SK-N-SH (cell line): ENCODE measurements at regions not wholly inside any gene's neighbourhood (a gene's known extent, or its start where the extent isn't known, plus 50 kb on each side); places are given as distances from the start of the nearest gene placed in this dataset.

Experiments used
- CTCF ChIA-PET: fragments of 300-600, 350-600 bp; formaldehyde crosslinking; extraction: SDS; loops from one replicate; lab custom pipeline; 2021; lab: Yijun Ruan, JAX
- POLR2A ChIA-PET: fragments of 350-600 bp; sonication (Branson Sonifier 250); formaldehyde crosslinking; extraction: SDS; loops from one replicate; lab custom pipeline; 2020; ENCODE audit warnings: antibody characterized with exemption, inconsistent platforms; lab: Yijun Ruan, JAX
- DNase-seq: peaks from one replicate; pipeline ENCODE4 v3.0.0; 2012
- H2AFZ ChIP-seq: fragments of 200-600 bp; sonication (generic); 2 replicates; pipeline ENCODE4 v1.8.1; 2016; ENCODE audit warnings: antibody characterized with exemption, mild to moderate bottlenecking, low read depth
- H3F3A ChIP-seq: fragments of 200-600 bp; sonication (generic); replicated peaks from 2 replicates; pipeline ENCODE3; 2016; ENCODE audit warnings: antibody characterized with exemption, mild to moderate bottlenecking; ENCODE audit not compliant: insufficient read depth
- H3K27ac ChIP-seq, 2 experiments: fragments of 200-500 bp in 1 of 2; fragments of 200-600 bp in 1 of 2; sonication (Bioruptor generic) in 1 of 2; sonication (generic), shearing (Covaris generic) in 1 of 2; 2 replicates each; pipeline versions ENCODE4 v1.5.1 to v1.6.1; 2014 to 2016; ENCODE audit warnings: low read depth in 2 of 2, inconsistent platforms in 1 of 2, low read length in 1 of 2, mild to moderate bottlenecking in 1 of 2, mixed read lengths in 1 of 2
- H3K27me3 ChIP-seq: fragments of 200-600 bp; sonication (generic), shearing (Covaris generic); 2 replicates; pipeline ENCODE4 v1.6.1; 2016; ENCODE audit warnings: mixed run types; ENCODE audit not compliant: insufficient read depth
- H3K36me3 ChIP-seq, 2 experiments: fragments of 200-500 bp in 1 of 2; fragments of 200-600 bp in 1 of 2; sonication (Bioruptor generic) in 1 of 2; sonication (generic) in 1 of 2; replicated peaks in 1 of 2; 2 replicates each; pipeline versions ENCODE3 to v1.5.1; 2014 to 2016; ENCODE audit warnings: low read length in 1 of 2, mild to moderate bottlenecking in 1 of 2; ENCODE audit not compliant: insufficient read depth in 2 of 2, control insufficient read depth in 1 of 2
- H3K4me1 ChIP-seq, 2 experiments: fragments of 200-500 bp in 1 of 2; fragments of 200-600 bp in 1 of 2; sonication (Bioruptor generic) in 1 of 2; sonication (generic), shearing (Covaris generic) in 1 of 2; 2 replicates each; pipeline versions ENCODE4 v1.5.1 to v1.6.1; 2014 to 2016; ENCODE audit warnings: low read depth in 1 of 2, low read length in 1 of 2, mixed run types in 1 of 2; ENCODE audit not compliant: insufficient read depth in 2 of 2, control insufficient read depth in 1 of 2
- H3K4me2 ChIP-seq: fragments of 200-600 bp; sonication (generic), shearing (Covaris generic); 2 replicates; pipeline ENCODE4 v1.6.1; 2017; ENCODE audit warnings: mixed run types
- H3K4me3 ChIP-seq, 2 experiments: fragments of 200-500 bp in 1 of 2; fragments of 200-600 bp in 1 of 2; sonication (Bioruptor generic) in 1 of 2; sonication (generic), shearing (Covaris generic) in 1 of 2; 2 replicates each; pipeline versions ENCODE4 v1.5.1 to v1.8.1; 2014 to 2016; ENCODE audit warnings: low read depth in 2 of 2, inconsistent platforms in 1 of 2, low read length in 1 of 2, mild to moderate bottlenecking in 1 of 2, mixed read lengths in 1 of 2, moderate library complexity in 1 of 2
- H3K79me2 ChIP-seq: fragments of 200-600 bp; sonication (generic); 2 replicates; pipeline ENCODE4 v1.8.1; 2017; ENCODE audit warnings: mild to moderate bottlenecking; ENCODE audit not compliant: insufficient read depth
- H3K9ac ChIP-seq: fragments of 200-600 bp; sonication (generic); 2 replicates; pipeline ENCODE4 v1.6.1; 2017; ENCODE audit warnings: mixed run types
- H3K9me2 ChIP-seq: fragments of 200-600 bp; sonication (generic); 2 replicates; pipeline ENCODE4 v1.6.1; 2017; ENCODE audit warnings: mixed run types
- H3K9me3 ChIP-seq: fragments of 200-600 bp; sonication (generic); 2 replicates; pipeline ENCODE4 v1.6.1; 2017; ENCODE audit warnings: mixed run types, mild to moderate bottlenecking, moderate library complexity
- H4K20me1 ChIP-seq: fragments of 200-600 bp; sonication (generic); 2 replicates; pipeline ENCODE4 v1.6.1; 2017; ENCODE audit warnings: mild to moderate bottlenecking, mixed run types; ENCODE audit not compliant: insufficient read depth
- ELF1 ChIP-seq: IDR thresholded peaks from 2 replicates; pipeline ENCODE4 v1.4.0; 2012
- EP300 ChIP-seq, 2 experiments: IDR thresholded peaks; 2 replicates each; pipeline versions ENCODE4 v1.4.0 to v1.6.1; 2012; ENCODE audit warnings: borderline replicate concordance in 1 of 2, low read depth in 1 of 2, low read length in 1 of 2
- EZH2phosphoT487 ChIP-seq: fragments of 200-600 bp; sonication (generic); IDR thresholded peaks from 2 replicates; pipeline ENCODE4 v1.6.1; 2017; ENCODE audit warnings: low read depth, mixed run types, mild to moderate bottlenecking, antibody characterized with exemption, moderate library complexity, borderline replicate concordance
- FOSL2 ChIP-seq: IDR thresholded peaks from 2 replicates; pipeline ENCODE4 v1.4.0; 2012; ENCODE audit warnings: low read depth, mild to moderate bottlenecking, moderate library complexity, borderline replicate concordance
- FOXM1 ChIP-seq: IDR thresholded peaks from 2 replicates; pipeline ENCODE4 v1.4.0; 2012; ENCODE audit warnings: low read depth, mild to moderate bottlenecking
- GABPA ChIP-seq: IDR thresholded peaks from 2 replicates; pipeline ENCODE4 v1.4.0; 2012; ENCODE audit warnings: low read depth, mild to moderate bottlenecking
- GATA2 ChIP-seq: sonication (generic); formaldehyde crosslinking; IDR thresholded peaks from 2 replicates; pipeline ENCODE4 v1.5.0; 2020; ENCODE audit warnings: mild to moderate bottlenecking, missing genetic modification reagents
- JUND ChIP-seq: IDR thresholded peaks from 2 replicates; pipeline ENCODE4 v1.4.0; 2012
- MEF2A ChIP-seq: IDR thresholded peaks from 2 replicates; pipeline ENCODE4 v1.4.0; 2012; ENCODE audit warnings: low read depth, borderline replicate concordance
- MXI1 ChIP-seq: IDR thresholded peaks from 2 replicates; pipeline ENCODE4 v1.6.1; 2012; ENCODE audit warnings: mild to moderate bottlenecking, low read depth, low read length, improper control_type of control experiment
- NRF1 ChIP-seq: IDR thresholded peaks from 2 replicates; pipeline ENCODE4 v1.6.1; 2012; ENCODE audit warnings: low read depth, mild to moderate bottlenecking, low read length
- POLR2AphosphoS5 ChIP-seq: IDR thresholded peaks from 2 replicates; pipeline ENCODE4 v1.6.1; 2012; ENCODE audit warnings: low read depth, low read length
- RCOR1 ChIP-seq: fragments of 150-350 bp; IDR thresholded peaks from 2 replicates; pipeline ENCODE4 v1.6.1; 2017; ENCODE audit warnings: antibody characterized with exemption, low read length
- RFX5 ChIP-seq: IDR thresholded peaks from 2 replicates; pipeline ENCODE4 v1.6.1; 2012; ENCODE audit warnings: mild to moderate bottlenecking, improper control_type of control experiment, low read length
- RXRA ChIP-seq: IDR thresholded peaks from 2 replicates; pipeline ENCODE4 v1.4.0; 2012; ENCODE audit warnings: low read depth, mild to moderate bottlenecking, borderline replicate concordance
- SIN3A ChIP-seq: IDR thresholded peaks from 2 replicates; pipeline ENCODE4 v1.6.1; 2012; ENCODE audit warnings: low read depth, mild to moderate bottlenecking, low read length, moderate library complexity, borderline replicate concordance
- SMC3 ChIP-seq: IDR thresholded peaks from 2 replicates; pipeline ENCODE4 v1.6.1; 2012; ENCODE audit warnings: low read depth, low read length, improper control_type of control experiment
- TAF1 ChIP-seq: IDR thresholded peaks from 2 replicates; pipeline ENCODE4 v1.6.1; 2012; ENCODE audit warnings: low read depth, mild to moderate bottlenecking, low read length, moderate library complexity, borderline replicate concordance
- TCF12 ChIP-seq: IDR thresholded peaks from 2 replicates; pipeline ENCODE4 v1.4.0; 2012
- YY1 ChIP-seq: IDR thresholded peaks from 2 replicates; pipeline ENCODE4 v1.4.0; 2012; ENCODE audit warnings: low read depth, mild to moderate bottlenecking
- WGBS: methylation state at CpG from one replicate; pipeline ENCODE4 v1.1.6; 2017; ENCODE audit warnings: low lambda C conversion rate; 5-methylcytosine and 5-hydroxymethylcytosine counted together
- TF ChIP-seq, protein P1 (sequence below): IDR thresholded peaks from 2 replicates; pipeline ENCODE4 v1.6.1; 2012; ENCODE audit warnings: mild to moderate bottlenecking, low read depth, low read length, moderate library complexity
- TF ChIP-seq, protein P2 (sequence below): fragments of 150-350 bp; IDR thresholded peaks from 2 replicates; pipeline ENCODE4 v1.6.1; 2017; ENCODE audit warnings: antibody characterized with exemption, low read length, low read depth, borderline replicate concordance
- TF ChIP-seq, protein P3 (sequence below): IDR thresholded peaks from 2 replicates; pipeline ENCODE4; 2012
- TF ChIP-seq, protein P4 (sequence below): IDR thresholded peaks from 2 replicates; pipeline ENCODE4 v1.4.0; 2012; ENCODE audit warnings: low read depth
- TF ChIP-seq, protein P5 (sequence below): fragments of 150-350 bp; IDR thresholded peaks from 2 replicates; pipeline ENCODE4 v1.6.1; 2016; ENCODE audit warnings: mild to moderate bottlenecking, low read depth, low read length
- TF ChIP-seq, protein P6 (sequence below): IDR thresholded peaks from 2 replicates; pipeline ENCODE4 v1.4.0; 2012; ENCODE audit warnings: low read depth, borderline replicate concordance

DNA sequence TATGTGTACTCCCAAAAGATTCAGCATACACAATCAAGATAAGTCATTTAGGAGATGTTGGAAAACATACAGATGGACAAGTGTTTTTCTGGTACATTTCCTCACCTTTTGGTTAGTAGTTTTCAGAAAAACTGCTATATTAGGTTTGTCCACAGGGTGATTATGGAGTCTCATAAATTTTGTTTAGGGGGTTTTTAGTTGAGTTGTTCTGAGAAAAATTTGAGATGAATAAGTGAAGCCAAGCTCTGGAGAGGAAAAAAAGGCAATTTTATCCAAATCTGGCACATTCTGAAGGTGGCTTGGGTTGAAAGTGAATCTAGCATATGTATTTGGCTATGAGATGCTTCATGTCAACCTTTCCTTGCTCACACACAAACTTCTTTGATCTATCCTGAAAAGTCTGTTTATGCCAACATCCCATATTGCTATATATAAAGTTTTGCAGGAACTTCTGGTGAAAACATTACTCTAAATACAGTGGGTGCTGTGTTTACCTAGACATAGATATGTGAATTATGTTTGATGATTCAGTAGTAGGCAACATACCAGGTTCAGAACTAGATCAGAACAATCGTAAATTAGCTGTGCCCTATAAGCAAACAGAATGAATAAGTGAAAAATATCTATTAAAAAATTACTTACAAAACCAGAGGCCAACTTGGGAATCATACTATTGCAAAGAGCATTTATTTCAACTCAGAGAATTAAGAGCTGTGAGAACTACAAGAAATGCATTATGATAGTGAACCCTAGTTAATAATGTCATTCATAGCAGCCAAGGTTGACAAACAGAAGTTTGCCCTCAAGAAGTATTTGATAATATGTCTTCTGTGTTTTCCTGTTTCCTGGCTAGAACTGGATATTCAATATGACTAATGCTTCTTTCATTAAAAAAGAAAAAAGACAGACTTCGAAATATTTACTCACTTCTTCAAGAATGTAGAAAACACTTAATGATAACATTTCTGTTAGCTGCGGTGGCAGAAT, 552.0 kb downstream of the IRS1 start:
- H3K4me1 ChIP-seq, result 0 out of 4 replicates have a peak, but pooled peaks cover 0 to 3% of the 10 kb centered on the region in 2 experiments
- H3K9ac ChIP-seq, result no peak overlapping the region
- CTCF ChIA-PET, result interaction anchor here (0.6 to 1.0 kb wide), 3 partner anchors 55 to 1148 kb away, joined by 3 read pairs; no protein-coding TSS in a partner anchor
- no peaks in the 10 kb centered on the region for H3K9me2 ChIP-seq
- no peaks in the 10 kb centered on the region for H3K79me2 ChIP-seq
- H3K4me3 ChIP-seq, result no peak overlapping the region
- no peaks in the 10 kb centered on the region for H3F3A ChIP-seq
- POLR2A ChIA-PET, result no interaction called here
- DNase-seq, result no peak
- 15% methylated on average over 3 of the region's 3 CpGs for WGBS
- peaks cover 0 to 5% of the 10 kb centered on the region in 2 experiments for H3K36me3 ChIP-seq
- H3K27ac ChIP-seq, result peak overlapping the region in 1 of 2 experiments; percentile 7; a peak in 2 of 4 replicates
- no peaks in the 10 kb centered on the region for H4K20me1 ChIP-seq
- H3K4me2 ChIP-seq, result no peak overlapping the region
- peak overlapping the region; percentile 7; the same call in 1 of the 2 replicates for H2AFZ ChIP-seq
- H3K27me3 ChIP-seq, result no peaks in the 10 kb centered on the region
- peaks cover 15% of the 10 kb centered on the region; the same call in 1 of the 2 replicates for H3K9me3 ChIP-seq
- no peak for TF ChIP-seq MEF2A
- TF ChIP-seq, protein P1, sequence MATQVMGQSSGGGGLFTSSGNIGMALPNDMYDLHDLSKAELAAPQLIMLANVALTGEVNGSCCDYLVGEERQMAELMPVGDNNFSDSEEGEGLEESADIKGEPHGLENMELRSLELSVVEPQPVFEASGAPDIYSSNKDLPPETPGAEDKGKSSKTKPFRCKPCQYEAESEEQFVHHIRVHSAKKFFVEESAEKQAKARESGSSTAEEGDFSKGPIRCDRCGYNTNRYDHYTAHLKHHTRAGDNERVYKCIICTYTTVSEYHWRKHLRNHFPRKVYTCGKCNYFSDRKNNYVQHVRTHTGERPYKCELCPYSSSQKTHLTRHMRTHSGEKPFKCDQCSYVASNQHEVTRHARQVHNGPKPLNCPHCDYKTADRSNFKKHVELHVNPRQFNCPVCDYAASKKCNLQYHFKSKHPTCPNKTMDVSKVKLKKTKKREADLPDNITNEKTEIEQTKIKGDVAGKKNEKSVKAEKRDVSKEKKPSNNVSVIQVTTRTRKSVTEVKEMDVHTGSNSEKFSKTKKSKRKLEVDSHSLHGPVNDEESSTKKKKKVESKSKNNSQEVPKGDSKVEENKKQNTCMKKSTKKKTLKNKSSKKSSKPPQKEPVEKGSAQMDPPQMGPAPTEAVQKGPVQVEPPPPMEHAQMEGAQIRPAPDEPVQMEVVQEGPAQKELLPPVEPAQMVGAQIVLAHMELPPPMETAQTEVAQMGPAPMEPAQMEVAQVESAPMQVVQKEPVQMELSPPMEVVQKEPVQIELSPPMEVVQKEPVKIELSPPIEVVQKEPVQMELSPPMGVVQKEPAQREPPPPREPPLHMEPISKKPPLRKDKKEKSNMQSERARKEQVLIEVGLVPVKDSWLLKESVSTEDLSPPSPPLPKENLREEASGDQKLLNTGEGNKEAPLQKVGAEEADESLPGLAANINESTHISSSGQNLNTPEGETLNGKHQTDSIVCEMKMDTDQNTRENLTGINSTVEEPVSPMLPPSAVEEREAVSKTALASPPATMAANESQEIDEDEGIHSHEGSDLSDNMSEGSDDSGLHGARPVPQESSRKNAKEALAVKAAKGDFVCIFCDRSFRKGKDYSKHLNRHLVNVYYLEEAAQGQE, result no peak
- TF ChIP-seq, protein P2, sequence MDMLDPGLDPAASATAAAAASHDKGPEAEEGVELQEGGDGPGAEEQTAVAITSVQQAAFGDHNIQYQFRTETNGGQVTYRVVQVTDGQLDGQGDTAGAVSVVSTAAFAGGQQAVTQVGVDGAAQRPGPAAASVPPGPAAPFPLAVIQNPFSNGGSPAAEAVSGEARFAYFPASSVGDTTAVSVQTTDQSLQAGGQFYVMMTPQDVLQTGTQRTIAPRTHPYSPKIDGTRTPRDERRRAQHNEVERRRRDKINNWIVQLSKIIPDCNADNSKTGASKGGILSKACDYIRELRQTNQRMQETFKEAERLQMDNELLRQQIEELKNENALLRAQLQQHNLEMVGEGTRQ, result no peak
- TF ChIP-seq RXRA, result no peak
- TF ChIP-seq JUND, result no peak
- no peak for TF ChIP-seq EZH2phosphoT487
- peak in 1 of 2 experiments; percentile 56; a peak in 1 of 4 replicates for TF ChIP-seq EP300 (IDR thresholded peaks at IDR 0.05; ENCODE audit: borderline replicate concordance in 1 of 2, low read depth in 1 of 2, low read length in 1 of 2)
- no peak for TF ChIP-seq ELF1
- no peak for TF ChIP-seq FOXM1
- TF ChIP-seq, protein P3, sequence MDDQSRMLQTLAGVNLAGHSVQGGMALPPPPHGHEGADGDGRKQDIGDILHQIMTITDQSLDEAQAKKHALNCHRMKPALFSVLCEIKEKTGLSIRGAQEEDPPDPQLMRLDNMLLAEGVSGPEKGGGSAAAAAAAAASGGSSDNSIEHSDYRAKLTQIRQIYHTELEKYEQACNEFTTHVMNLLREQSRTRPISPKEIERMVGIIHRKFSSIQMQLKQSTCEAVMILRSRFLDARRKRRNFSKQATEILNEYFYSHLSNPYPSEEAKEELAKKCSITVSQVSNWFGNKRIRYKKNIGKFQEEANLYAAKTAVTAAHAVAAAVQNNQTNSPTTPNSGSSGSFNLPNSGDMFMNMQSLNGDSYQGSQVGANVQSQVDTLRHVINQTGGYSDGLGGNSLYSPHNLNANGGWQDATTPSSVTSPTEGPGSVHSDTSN, result peak; percentile 64
- TF ChIP-seq GATA2, result no peak
- no peak for TF ChIP-seq MXI1
- TF ChIP-seq RFX5, result no peak
- TF ChIP-seq YY1, result no peak
- TF ChIP-seq, protein P4, sequence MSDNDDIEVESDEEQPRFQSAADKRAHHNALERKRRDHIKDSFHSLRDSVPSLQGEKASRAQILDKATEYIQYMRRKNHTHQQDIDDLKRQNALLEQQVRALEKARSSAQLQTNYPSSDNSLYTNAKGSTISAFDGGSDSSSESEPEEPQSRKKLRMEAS, result no peak
- TF ChIP-seq TAF1, result no peak
- TF ChIP-seq, protein P5, sequence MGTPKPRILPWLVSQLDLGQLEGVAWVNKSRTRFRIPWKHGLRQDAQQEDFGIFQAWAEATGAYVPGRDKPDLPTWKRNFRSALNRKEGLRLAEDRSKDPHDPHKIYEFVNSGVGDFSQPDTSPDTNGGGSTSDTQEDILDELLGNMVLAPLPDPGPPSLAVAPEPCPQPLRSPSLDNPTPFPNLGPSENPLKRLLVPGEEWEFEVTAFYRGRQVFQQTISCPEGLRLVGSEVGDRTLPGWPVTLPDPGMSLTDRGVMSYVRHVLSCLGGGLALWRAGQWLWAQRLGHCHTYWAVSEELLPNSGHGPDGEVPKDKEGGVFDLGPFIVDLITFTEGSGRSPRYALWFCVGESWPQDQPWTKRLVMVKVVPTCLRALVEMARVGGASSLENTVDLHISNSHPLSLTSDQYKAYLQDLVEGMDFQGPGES, result no peak
- TF ChIP-seq NRF1, result no peak
- TF ChIP-seq FOSL2, result peak; percentile 49; the same call in 1 of the 2 replicates
- TF ChIP-seq TCF12, result peak; percentile 62
- no peak for TF ChIP-seq SIN3A
- TF ChIP-seq POLR2AphosphoS5, result no peak
- TF ChIP-seq, protein P6, sequence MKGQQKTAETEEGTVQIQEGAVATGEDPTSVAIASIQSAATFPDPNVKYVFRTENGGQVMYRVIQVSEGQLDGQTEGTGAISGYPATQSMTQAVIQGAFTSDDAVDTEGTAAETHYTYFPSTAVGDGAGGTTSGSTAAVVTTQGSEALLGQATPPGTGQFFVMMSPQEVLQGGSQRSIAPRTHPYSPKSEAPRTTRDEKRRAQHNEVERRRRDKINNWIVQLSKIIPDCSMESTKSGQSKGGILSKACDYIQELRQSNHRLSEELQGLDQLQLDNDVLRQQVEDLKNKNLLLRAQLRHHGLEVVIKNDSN, result no peak
- no peak for TF ChIP-seq RCOR1
- TF ChIP-seq GABPA, result no peak
- TF ChIP-seq SMC3, result no peak
